ENCODE measurements at regions not wholly inside any gene's neighbourhood (a gene's known extent, or its start where the extent isn't known, plus 50 kb on each side); places are given as distances from the start of the nearest gene placed in this dataset.

- TF ChIP-seq, protein P1, sequence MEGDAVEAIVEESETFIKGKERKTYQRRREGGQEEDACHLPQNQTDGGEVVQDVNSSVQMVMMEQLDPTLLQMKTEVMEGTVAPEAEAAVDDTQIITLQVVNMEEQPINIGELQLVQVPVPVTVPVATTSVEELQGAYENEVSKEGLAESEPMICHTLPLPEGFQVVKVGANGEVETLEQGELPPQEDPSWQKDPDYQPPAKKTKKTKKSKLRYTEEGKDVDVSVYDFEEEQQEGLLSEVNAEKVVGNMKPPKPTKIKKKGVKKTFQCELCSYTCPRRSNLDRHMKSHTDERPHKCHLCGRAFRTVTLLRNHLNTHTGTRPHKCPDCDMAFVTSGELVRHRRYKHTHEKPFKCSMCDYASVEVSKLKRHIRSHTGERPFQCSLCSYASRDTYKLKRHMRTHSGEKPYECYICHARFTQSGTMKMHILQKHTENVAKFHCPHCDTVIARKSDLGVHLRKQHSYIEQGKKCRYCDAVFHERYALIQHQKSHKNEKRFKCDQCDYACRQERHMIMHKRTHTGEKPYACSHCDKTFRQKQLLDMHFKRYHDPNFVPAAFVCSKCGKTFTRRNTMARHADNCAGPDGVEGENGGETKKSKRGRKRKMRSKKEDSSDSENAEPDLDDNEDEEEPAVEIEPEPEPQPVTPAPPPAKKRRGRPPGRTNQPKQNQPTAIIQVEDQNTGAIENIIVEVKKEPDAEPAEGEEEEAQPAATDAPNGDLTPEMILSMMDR (conservative IDR thresholded peaks at IDR 0.05) = no peak
- TF ChIP-seq EZH2 (IDR thresholded peaks at IDR 0.05; ENCODE audit: low read depth) = no peak
These were observed 76.0 kb upstream of the EPC2 start for GRCh38 chr2:148568597-148568996.
